OCI-LY7 (cell line): ENCODE measurements at regions not wholly inside any gene's neighbourhood (a gene's known extent, or its start where the extent isn't known, plus 50 kb on each side); places are given as distances from the start of the nearest gene placed in this dataset.

Source experiments
- BruUV-seq: library from RNA; stranded (reverse); fragments of 400-500 nt; replicated peaks from 2 replicates; lab custom pipeline; 2021; lab: Mats Ljungman, UMichigan
- CTCF ChIA-PET: fragments of 300-600 bp; sonication (Branson Sonifier 250); formaldehyde crosslinking; loops from one replicate; lab custom pipeline; 2022; ENCODE audit warnings: antibody characterized with exemption; ENCODE audit not compliant: unreplicated experiment; lab: Charles Lee
- POLR2A ChIA-PET: fragments of 300-600 bp; sonication (Branson Sonifier 250); formaldehyde crosslinking; loops from one replicate; lab custom pipeline; 2022; ENCODE audit warnings: antibody characterized with exemption; lab: Charles Lee
- DNase-seq: peaks from one replicate; pipeline ENCODE4 v3.0.0-alpha.2; 2015; ENCODE audit warnings: low spot score
- H2AFZ ChIP-seq: fragments of 200-600 bp; sonication (generic), shearing (Covaris generic); 2 replicates; pipeline ENCODE4 v1.6.1; 2014; ENCODE audit warnings: mild to moderate bottlenecking, antibody characterized with exemption, low read length, moderate library complexity
- H3K27ac ChIP-seq: fragments of 200-600 bp; sonication (generic); 2 replicates; pipeline ENCODE4 v1.5.1; 2014; ENCODE audit warnings: mixed run types, low read depth, mild to moderate bottlenecking, moderate library complexity, low read length, inconsistent platforms; ENCODE audit not compliant: poor library complexity, severe bottlenecking
- H3K36me3 ChIP-seq: fragments of 200-600 bp; sonication (generic); 2 replicates; pipeline ENCODE4 v1.6.1; 2014; ENCODE audit warnings: mild to moderate bottlenecking, antibody characterized with exemption, low read length, moderate library complexity, mixed read lengths; ENCODE audit not compliant: insufficient read depth
- H3K4me1 ChIP-seq: fragments of 200-600 bp; sonication (generic); 2 replicates; pipeline ENCODE4 v1.5.1; 2014; ENCODE audit warnings: mild to moderate bottlenecking, low read length; ENCODE audit not compliant: insufficient read depth, poor library complexity, severe bottlenecking
- H3K4me2 ChIP-seq: fragments of 200-600 bp; sonication (generic); 2 replicates; pipeline ENCODE4 v1.6.1; 2014; ENCODE audit warnings: mild to moderate bottlenecking, low read length
- H3K4me3 ChIP-seq: fragments of 200-600 bp; sonication (generic); 2 replicates; pipeline ENCODE4 v1.5.1; 2014; ENCODE audit warnings: mild to moderate bottlenecking, low read depth, low read length; ENCODE audit not compliant: poor library complexity, severe bottlenecking
- H3K79me2 ChIP-seq: fragments of 200-600 bp; sonication (generic); 2 replicates; pipeline ENCODE4 v1.6.1; 2016; ENCODE audit warnings: low read depth, mild to moderate bottlenecking, low read length, moderate library complexity, mixed read lengths; ENCODE audit not compliant: insufficient read depth
- H3K9me2 ChIP-seq: fragments of 200-600 bp; sonication (generic); 2 replicates; pipeline ENCODE4 v1.6.1; 2016; ENCODE audit warnings: mild to moderate bottlenecking, low read length, mixed read lengths; ENCODE audit not compliant: insufficient read depth
- H3K9me3 ChIP-seq: fragments of 200-600 bp; sonication (generic); 2 replicates; pipeline ENCODE4 v1.6.1; 2014; ENCODE audit warnings: mild to moderate bottlenecking, mixed run types, low read length, mixed read lengths
- H4K20me1 ChIP-seq: fragments of 200-600 bp; sonication (generic); 2 replicates; pipeline ENCODE4 v1.6.1; 2014; ENCODE audit warnings: mild to moderate bottlenecking, antibody characterized with exemption, low read length, moderate library complexity, mixed read lengths; ENCODE audit not compliant: insufficient read depth
- EZH2phosphoT487 ChIP-seq: fragments of 200-600 bp; sonication (generic); IDR thresholded peaks from 2 replicates; pipeline ENCODE4 v1.6.1; 2018; ENCODE audit warnings: low read depth, borderline replicate concordance, mild to moderate bottlenecking, mixed run types, antibody characterized with exemption, low read length, moderate library complexity, mixed read lengths
- intact Hi-C: fragments of 100-400 bp; cut with micrococcal nuclease; formaldehyde crosslinking; loops from one replicate; pipeline ENCODE4 v1.10.0; 2022; ENCODE audit not compliant: unreplicated experiment
- TF ChIP-seq, protein P1 (sequence below): fragments of 200-600 bp; sonication (generic); conservative IDR thresholded peaks from 2 replicates; pipeline ENCODE4 v1.5.1; 2014; ENCODE audit warnings: mild to moderate bottlenecking, antibody characterized with exemption, low read length, moderate library complexity, mixed read lengths

GRCh38 chr15:67943475-67943874 is 103.6 kb upstream of the RNU6-1 start:
- no peak overlapping the region for H2AFZ ChIP-seq
- intact Hi-C loops, result no loop called here
- H3K4me2 ChIP-seq, result no peak overlapping the region
- DNase-seq, result no peak
- no peaks in the 10 kb centered on the region for H4K20me1 ChIP-seq
- H3K36me3 ChIP-seq, result no peaks in the 10 kb centered on the region
- H3K4me1 ChIP-seq, result peaks cover 20% of the 10 kb centered on the region
- H3K4me3 ChIP-seq, result no peak overlapping the region
- ChIA-PET POLR2A (no interaction called here), CTCF (no interaction called here)
- H3K9me2 ChIP-seq, result no peaks in the 10 kb centered on the region
- H3K9me3 ChIP-seq, result no peaks in the 10 kb centered on the region
- H3K79me2 ChIP-seq, result no peaks in the 10 kb centered on the region
- TF ChIP-seq, protein P1, sequence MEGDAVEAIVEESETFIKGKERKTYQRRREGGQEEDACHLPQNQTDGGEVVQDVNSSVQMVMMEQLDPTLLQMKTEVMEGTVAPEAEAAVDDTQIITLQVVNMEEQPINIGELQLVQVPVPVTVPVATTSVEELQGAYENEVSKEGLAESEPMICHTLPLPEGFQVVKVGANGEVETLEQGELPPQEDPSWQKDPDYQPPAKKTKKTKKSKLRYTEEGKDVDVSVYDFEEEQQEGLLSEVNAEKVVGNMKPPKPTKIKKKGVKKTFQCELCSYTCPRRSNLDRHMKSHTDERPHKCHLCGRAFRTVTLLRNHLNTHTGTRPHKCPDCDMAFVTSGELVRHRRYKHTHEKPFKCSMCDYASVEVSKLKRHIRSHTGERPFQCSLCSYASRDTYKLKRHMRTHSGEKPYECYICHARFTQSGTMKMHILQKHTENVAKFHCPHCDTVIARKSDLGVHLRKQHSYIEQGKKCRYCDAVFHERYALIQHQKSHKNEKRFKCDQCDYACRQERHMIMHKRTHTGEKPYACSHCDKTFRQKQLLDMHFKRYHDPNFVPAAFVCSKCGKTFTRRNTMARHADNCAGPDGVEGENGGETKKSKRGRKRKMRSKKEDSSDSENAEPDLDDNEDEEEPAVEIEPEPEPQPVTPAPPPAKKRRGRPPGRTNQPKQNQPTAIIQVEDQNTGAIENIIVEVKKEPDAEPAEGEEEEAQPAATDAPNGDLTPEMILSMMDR, result no peak
- TF ChIP-seq EZH2phosphoT487, result no peak
- H3K27ac ChIP-seq, result no peak overlapping the region
- BruUV-seq, result no TSS peak

GRCh38 chr15:67944010-67944641 is 104.3 kb upstream of the RNU6-1 start:
- no peaks in the 10 kb centered on the region for H3K9me2 ChIP-seq
- CTCF ChIA-PET, result no interaction called here
- DNase-seq, result no peak
- no peaks in the 10 kb centered on the region for H4K20me1 ChIP-seq
- H3K4me2 ChIP-seq, result no peak overlapping the region
- BruUV-seq, result no TSS peak
- H3K27ac ChIP-seq, result no peak overlapping the region
- H3K4me3 ChIP-seq, result no peak overlapping the region
- peaks cover 20% of the 10 kb centered on the region for H3K4me1 ChIP-seq
- no peaks in the 10 kb centered on the region for H3K79me2 ChIP-seq
- no peaks in the 10 kb centered on the region for H3K9me3 ChIP-seq
- H3K36me3 ChIP-seq, result no peaks in the 10 kb centered on the region
- POLR2A ChIA-PET, result no interaction called here
- TF ChIP-seq, protein P1, result no peak
- H2AFZ ChIP-seq, result no peak overlapping the region
- intact Hi-C loops, result no loop called here

DNA sequence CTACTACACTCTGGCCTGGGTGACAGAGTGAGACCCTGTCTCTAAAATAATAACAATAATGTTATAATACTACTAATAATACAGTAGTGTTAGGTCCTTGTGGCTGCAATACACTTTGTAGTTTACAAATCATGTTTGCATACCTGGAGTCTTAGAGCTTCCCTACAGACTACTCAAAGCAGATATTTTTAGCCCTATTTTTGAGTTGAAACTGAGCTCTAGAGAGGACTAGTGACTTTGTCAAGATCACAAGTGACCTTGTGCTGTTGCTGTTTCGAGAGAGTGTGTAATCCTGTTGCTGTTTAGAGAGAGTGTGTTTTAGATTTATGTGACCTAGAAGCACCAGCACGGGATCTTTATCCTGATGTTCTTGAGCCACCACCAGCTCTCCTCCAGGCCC is 105.3 kb upstream of the RNU6-1 start:
- Histone ChIP-seq H3K27ac (no peak overlapping the region), H3K4me2 (no peak overlapping the region), H3K9me2 (no peaks in the 10 kb centered on the region), H4K20me1 (no peaks in the 10 kb centered on the region), H3K4me3 (no peak overlapping the region), H3K79me2 (no peaks in the 10 kb centered on the region), H3K9me3 (no peaks in the 10 kb centered on the region), H2AFZ (no peak overlapping the region), H3K36me3 (no peaks in the 10 kb centered on the region), H3K4me1 (peaks cover 20% of the 10 kb centered on the region)
- ChIA-PET CTCF (interaction anchor here (0.5 kb wide), 1 partner anchor 1068 kb away, joined by 3 read pairs; no protein-coding TSS in a partner anchor), POLR2A (no interaction called here)
- no peak for DNase-seq
- intact Hi-C loops, result no loop called here
- TF ChIP-seq, protein P1, result no peak
- no peak for TF ChIP-seq EZH2phosphoT487
- no TSS peak for BruUV-seq
